Neural progenitor cell (in vitro differentiated cells): ENCODE measurements at regions not wholly inside any gene's neighbourhood (a gene's known extent, or its start where the extent isn't known, plus 50 kb on each side); places are given as distances from the start of the nearest gene placed in this dataset.

ENCODE experiments used
- CTCF ChIP-seq: fragments of 200-600 bp; sonication (generic); IDR thresholded peaks from 2 replicates; pipeline ENCODE4 v1.5.1; 2017; ENCODE audit warnings: antibody characterized with exemption, mild to moderate bottlenecking
- EZH2 ChIP-seq: fragments of 200-600 bp; sonication (generic); IDR thresholded peaks from 2 replicates; pipeline ENCODE4 v1.6.1; 2017; ENCODE audit warnings: antibody characterized with exemption, mild to moderate bottlenecking, moderate library complexity
- EZH2phosphoT487 ChIP-seq: fragments of 200-600 bp; sonication (generic); IDR thresholded peaks from 2 replicates; pipeline ENCODE4 v1.6.1; 2017; ENCODE audit warnings: antibody characterized with exemption

- TF ChIP-seq CTCF (no peak), EZH2 (no peak), EZH2phosphoT487 (no peak)
Observed at GRCh38 chr13:97542102-97542685, 108.2 kb downstream of the RAP2A start.
